ENCODE measurements at regions not wholly inside any gene's neighbourhood (a gene's known extent, or its start where the extent isn't known, plus 50 kb on each side); places are given as distances from the start of the nearest gene placed in this dataset.

DNA sequence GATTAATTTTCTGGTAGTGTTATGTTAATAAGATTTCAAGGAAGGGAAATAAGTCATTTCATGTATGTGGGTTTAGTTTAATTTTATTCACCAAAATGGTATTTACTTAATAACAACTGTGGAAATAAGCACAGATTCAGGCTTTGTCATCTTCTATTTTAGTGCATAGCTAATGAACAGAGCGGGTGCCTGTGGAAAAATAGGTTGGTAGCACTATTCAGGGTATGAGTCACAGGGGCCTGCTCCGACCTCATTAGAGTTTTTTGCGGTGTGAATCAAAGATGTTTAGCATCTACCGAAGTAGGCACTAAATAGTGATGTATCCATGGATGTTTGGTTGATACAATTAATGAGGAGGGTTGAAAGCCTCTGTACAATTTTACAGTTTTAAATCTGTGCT is 78.2 kb downstream of the FAT3 start (continued):
- TF ChIP-seq EGR1 (IDR thresholded peaks at IDR 0.05; ENCODE audit: low read depth in 2 of 2) = no peak
- TF ChIP-seq HNF4A (conservative IDR thresholded peaks at IDR 0.05) = no peak
- TF ChIP-seq RXRA (IDR thresholded peaks at IDR 0.05) = no peak
- no peak for TF ChIP-seq RAD21 (IDR thresholded peaks at IDR 0.05)

- Histone ChIP-seq H3K27me3 (ENCODE audit: control insufficient read depth in 4 of 4, insufficient read depth in 4 of 4, low read length in 3 of 4) (no peaks in the 10 kb centered on the region), H3K9me3 (ENCODE audit: control insufficient read depth in 4 of 4, low read length in 3 of 4) (no peaks in the 10 kb centered on the region), H3K9ac (ENCODE audit: low read depth in 1 of 2, low read length in 2 of 2) (no peak overlapping the region), H3K4me3 (ENCODE audit: low read depth in 1 of 3, low read length in 3 of 3) (no peak overlapping the region), H3K4me1 (ENCODE audit: control insufficient read depth in 4 of 4, insufficient read depth in 4 of 4, low read length in 3 of 4) (peaks cover 0 to 5% (median 2%) of the 10 kb centered on the region in 4 donors), H3K27ac (ENCODE audit: low read depth in 1 of 2, low read length in 2 of 2) (no peak overlapping the region), H3K36me3 (ENCODE audit: control insufficient read depth in 4 of 4, insufficient read depth in 3 of 4, low read depth in 1 of 4, low read length in 3 of 4) (no peaks in the 10 kb centered on the region)
- DNase-seq (ENCODE audit: low spot score) = no peak
- TF ChIP-seq FOXA2 (IDR thresholded peaks at IDR 0.05) (no peak), RAD21 (IDR thresholded peaks at IDR 0.05) (no peak), NR2F2 (IDR thresholded peaks at IDR 0.05) (no peak), HNF4G (IDR thresholded peaks at IDR 0.05) (no peak), REST (IDR thresholded peaks at IDR 0.05) (no peak), HNF4A (conservative IDR thresholded peaks at IDR 0.05) (no peak), RXRA (IDR thresholded peaks at IDR 0.05) (no peak), GABPA (IDR thresholded peaks at IDR 0.05 in 1 of 2, conservative IDR thresholded peaks at IDR 0.05 in 1 of 2) (no peak), EGR1 (IDR thresholded peaks at IDR 0.05; ENCODE audit: low read depth in 2 of 2) (no peak), SP1 (IDR thresholded peaks at IDR 0.05) (no peak), TAF1 (conservative IDR thresholded peaks at IDR 0.05) (no peak), FOXA1 (IDR thresholded peaks at IDR 0.05) (no peak), JUND (IDR thresholded peaks at IDR 0.05) (no peak)
- TF ChIP-seq, protein P1, sequence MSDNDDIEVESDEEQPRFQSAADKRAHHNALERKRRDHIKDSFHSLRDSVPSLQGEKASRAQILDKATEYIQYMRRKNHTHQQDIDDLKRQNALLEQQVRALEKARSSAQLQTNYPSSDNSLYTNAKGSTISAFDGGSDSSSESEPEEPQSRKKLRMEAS (IDR thresholded peaks at IDR 0.05) = no peak
- TF ChIP-seq, protein P2, sequence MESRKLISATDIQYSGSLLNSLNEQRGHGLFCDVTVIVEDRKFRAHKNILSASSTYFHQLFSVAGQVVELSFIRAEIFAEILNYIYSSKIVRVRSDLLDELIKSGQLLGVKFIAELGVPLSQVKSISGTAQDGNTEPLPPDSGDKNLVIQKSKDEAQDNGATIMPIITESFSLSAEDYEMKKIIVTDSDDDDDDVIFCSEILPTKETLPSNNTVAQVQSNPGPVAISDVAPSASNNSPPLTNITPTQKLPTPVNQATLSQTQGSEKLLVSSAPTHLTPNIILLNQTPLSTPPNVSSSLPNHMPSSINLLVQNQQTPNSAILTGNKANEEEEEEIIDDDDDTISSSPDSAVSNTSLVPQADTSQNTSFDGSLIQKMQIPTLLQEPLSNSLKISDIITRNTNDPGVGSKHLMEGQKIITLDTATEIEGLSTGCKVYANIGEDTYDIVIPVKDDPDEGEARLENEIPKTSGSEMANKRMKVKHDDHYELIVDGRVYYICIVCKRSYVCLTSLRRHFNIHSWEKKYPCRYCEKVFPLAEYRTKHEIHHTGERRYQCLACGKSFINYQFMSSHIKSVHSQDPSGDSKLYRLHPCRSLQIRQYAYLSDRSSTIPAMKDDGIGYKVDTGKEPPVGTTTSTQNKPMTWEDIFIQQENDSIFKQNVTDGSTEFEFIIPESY (IDR thresholded peaks at IDR 0.05) = no peak
- 77% methylated on average over 1 of the region's 1 CpG for WGBS
These were observed 79.7 kb downstream of the FAT3 start for GRCh38 chr11:92304271-92304670.

GRCh38 chr11:92306966-92307510 is 82.4 kb downstream of the FAT3 start:
- no peaks in the 10 kb centered on the region for H3K9me3 ChIP-seq (ENCODE audit: control insufficient read depth in 4 of 4, low read length in 3 of 4)
- no peak for TF ChIP-seq CTCF (IDR thresholded peaks at IDR 0.05; ENCODE audit: low read depth, low read length, missing input control)
- TF ChIP-seq HNF4G (IDR thresholded peaks at IDR 0.05) = no peak
- TF ChIP-seq FOXA1 (IDR thresholded peaks at IDR 0.05) = no peak
- no peak for TF ChIP-seq JUND (IDR thresholded peaks at IDR 0.05)
- no peak overlapping the region for H3K9ac ChIP-seq (ENCODE audit: low read depth in 1 of 2, low read length in 2 of 2)
- H3K4me3 ChIP-seq (ENCODE audit: low read depth in 1 of 3, low read length in 3 of 3) = no peak overlapping the region
- 7% methylated on average over 1 of the region's 1 CpG for WGBS
- peaks cover 0 to 5% (median 2%) of the 10 kb centered on the region in 4 donors for H3K4me1 ChIP-seq (ENCODE audit: control insufficient read depth in 4 of 4, insufficient read depth in 4 of 4, low read length in 3 of 4)
- H3K27ac ChIP-seq (ENCODE audit: low read depth in 1 of 2, low read length in 2 of 2) = no peak overlapping the region
- no peaks in the 10 kb centered on the region for H3K27me3 ChIP-seq (ENCODE audit: control insufficient read depth in 4 of 4, insufficient read depth in 4 of 4, low read length in 3 of 4)
- no peak for DNase-seq (ENCODE audit: low spot score)
- no peaks in the 10 kb centered on the region for H3K36me3 ChIP-seq (ENCODE audit: control insufficient read depth in 4 of 4, insufficient read depth in 3 of 4, low read depth in 1 of 4, low read length in 3 of 4)

Data from liver (tissue), 8 donors.